ENCODE measurements at regions not wholly inside any gene's neighbourhood (a gene's known extent, or its start where the extent isn't known, plus 50 kb on each side); places are given as distances from the start of the nearest gene placed in this dataset.
"Not testable (repeated sequence)": the region's sequence is repeated elsewhere in the genome, so short reads cannot be mapped to it uniquely, and the experiment has no call there.

GRCh38 chr21:6043430-6044275 is 4477.7 kb upstream of the TPTE start:
- TF ChIP-seq, protein P1, sequence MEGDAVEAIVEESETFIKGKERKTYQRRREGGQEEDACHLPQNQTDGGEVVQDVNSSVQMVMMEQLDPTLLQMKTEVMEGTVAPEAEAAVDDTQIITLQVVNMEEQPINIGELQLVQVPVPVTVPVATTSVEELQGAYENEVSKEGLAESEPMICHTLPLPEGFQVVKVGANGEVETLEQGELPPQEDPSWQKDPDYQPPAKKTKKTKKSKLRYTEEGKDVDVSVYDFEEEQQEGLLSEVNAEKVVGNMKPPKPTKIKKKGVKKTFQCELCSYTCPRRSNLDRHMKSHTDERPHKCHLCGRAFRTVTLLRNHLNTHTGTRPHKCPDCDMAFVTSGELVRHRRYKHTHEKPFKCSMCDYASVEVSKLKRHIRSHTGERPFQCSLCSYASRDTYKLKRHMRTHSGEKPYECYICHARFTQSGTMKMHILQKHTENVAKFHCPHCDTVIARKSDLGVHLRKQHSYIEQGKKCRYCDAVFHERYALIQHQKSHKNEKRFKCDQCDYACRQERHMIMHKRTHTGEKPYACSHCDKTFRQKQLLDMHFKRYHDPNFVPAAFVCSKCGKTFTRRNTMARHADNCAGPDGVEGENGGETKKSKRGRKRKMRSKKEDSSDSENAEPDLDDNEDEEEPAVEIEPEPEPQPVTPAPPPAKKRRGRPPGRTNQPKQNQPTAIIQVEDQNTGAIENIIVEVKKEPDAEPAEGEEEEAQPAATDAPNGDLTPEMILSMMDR (IDR thresholded peaks at IDR 0.05): not testable (repeated sequence)
- TF ChIP-seq POLR2A (IDR thresholded peaks at IDR 0.05): not testable (repeated sequence)

All from lower leg skin (tissue), 3 donors.